ENCODE measurements at regions not wholly inside any gene's neighbourhood (a gene's known extent, or its start where the extent isn't known, plus 50 kb on each side); places are given as distances from the start of the nearest gene placed in this dataset.

DNA sequence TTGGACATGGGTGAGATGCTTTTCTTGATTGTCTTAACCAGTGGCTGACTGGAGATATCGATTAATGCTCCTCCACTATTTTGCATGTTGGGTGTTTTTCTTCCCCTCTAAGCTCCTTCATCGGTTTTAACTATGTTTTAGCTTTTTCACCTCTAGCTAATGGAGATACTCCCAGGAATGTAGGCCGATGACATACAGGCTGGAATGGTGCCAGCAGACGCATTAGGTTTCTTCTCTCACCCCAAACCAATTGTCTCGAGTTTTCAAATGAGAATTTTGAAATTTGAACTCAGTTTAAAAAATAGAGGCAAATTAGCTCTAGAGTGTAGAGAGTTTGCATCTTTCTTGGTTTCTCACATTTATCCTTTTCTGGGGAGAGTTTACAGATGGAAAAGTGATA is 247.6 kb downstream of the RPRM start:
- ATAC-seq, result no peak
- no peaks in the 10 kb centered on the region for H3K79me2 ChIP-seq (replicated peaks; ENCODE audit: insufficient read depth)

More for the DNA sequence above, 247.6 kb downstream of the RPRM start:
- Histone ChIP-seq H3K36me3 (ENCODE audit: insufficient read depth) (no peaks in the 10 kb centered on the region), H2AFZ (no peak overlapping the region), H3K4me3 (no peak overlapping the region), H3F3A (replicated peaks; ENCODE audit: low read depth) (no peaks in the 10 kb centered on the region), H3K4me1 (ENCODE audit: insufficient read depth) (no peaks in the 10 kb centered on the region), H4K20me1 (replicated peaks; ENCODE audit: insufficient read depth) (no peaks in the 10 kb centered on the region), H3K27me3 (ENCODE audit: insufficient read depth) (no peaks in the 10 kb centered on the region), H3K4me2 (no peak overlapping the region), H3K9me2 (ENCODE audit: insufficient read depth) (no peaks in the 10 kb centered on the region), H3K27ac (ENCODE audit: low read depth) (no peak overlapping the region)
- no peaks in the 10 kb centered on the region for H3K27me3 Mint-ChIP-seq (ENCODE audit: insufficient read depth, low read depth, poor library complexity)
- H3K36me3 Mint-ChIP-seq (ENCODE audit: low read depth), result no peaks in the 10 kb centered on the region
- TF ChIP-seq EZH2phosphoT487 (IDR thresholded peaks at IDR 0.05; ENCODE audit: unreplicated experiment) (no peak), ZNF331 (CRISPR knock-in tag; IDR thresholded peaks at IDR 0.05; ENCODE audit: low read depth) (no peak), EZH2 (IDR thresholded peaks at IDR 0.05; ENCODE audit: low read depth, unreplicated experiment) (no peak), ZNF114 (CRISPR knock-in tag; IDR thresholded peaks at IDR 0.05) (no peak), STAT1 (IDR thresholded peaks at IDR 0.05; ENCODE audit: unreplicated experiment) (no peak), JUNB (IDR thresholded peaks at IDR 0.05; ENCODE audit: unreplicated experiment) (no peak), CREB1 (CRISPR knock-in tag; IDR thresholded peaks at IDR 0.05; ENCODE audit: low read depth) (no peak), POLR2AphosphoS5 (IDR thresholded peaks at IDR 0.05; ENCODE audit: low read depth) (no peak), NANOG (IDR thresholded peaks at IDR 0.05; ENCODE audit: borderline replicate concordance) (no peak)
- TF ChIP-seq, protein P1, sequence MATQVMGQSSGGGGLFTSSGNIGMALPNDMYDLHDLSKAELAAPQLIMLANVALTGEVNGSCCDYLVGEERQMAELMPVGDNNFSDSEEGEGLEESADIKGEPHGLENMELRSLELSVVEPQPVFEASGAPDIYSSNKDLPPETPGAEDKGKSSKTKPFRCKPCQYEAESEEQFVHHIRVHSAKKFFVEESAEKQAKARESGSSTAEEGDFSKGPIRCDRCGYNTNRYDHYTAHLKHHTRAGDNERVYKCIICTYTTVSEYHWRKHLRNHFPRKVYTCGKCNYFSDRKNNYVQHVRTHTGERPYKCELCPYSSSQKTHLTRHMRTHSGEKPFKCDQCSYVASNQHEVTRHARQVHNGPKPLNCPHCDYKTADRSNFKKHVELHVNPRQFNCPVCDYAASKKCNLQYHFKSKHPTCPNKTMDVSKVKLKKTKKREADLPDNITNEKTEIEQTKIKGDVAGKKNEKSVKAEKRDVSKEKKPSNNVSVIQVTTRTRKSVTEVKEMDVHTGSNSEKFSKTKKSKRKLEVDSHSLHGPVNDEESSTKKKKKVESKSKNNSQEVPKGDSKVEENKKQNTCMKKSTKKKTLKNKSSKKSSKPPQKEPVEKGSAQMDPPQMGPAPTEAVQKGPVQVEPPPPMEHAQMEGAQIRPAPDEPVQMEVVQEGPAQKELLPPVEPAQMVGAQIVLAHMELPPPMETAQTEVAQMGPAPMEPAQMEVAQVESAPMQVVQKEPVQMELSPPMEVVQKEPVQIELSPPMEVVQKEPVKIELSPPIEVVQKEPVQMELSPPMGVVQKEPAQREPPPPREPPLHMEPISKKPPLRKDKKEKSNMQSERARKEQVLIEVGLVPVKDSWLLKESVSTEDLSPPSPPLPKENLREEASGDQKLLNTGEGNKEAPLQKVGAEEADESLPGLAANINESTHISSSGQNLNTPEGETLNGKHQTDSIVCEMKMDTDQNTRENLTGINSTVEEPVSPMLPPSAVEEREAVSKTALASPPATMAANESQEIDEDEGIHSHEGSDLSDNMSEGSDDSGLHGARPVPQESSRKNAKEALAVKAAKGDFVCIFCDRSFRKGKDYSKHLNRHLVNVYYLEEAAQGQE (IDR thresholded peaks at IDR 0.05; ENCODE audit: unreplicated experiment), result no peak
- TF ChIP-seq, protein P2, sequence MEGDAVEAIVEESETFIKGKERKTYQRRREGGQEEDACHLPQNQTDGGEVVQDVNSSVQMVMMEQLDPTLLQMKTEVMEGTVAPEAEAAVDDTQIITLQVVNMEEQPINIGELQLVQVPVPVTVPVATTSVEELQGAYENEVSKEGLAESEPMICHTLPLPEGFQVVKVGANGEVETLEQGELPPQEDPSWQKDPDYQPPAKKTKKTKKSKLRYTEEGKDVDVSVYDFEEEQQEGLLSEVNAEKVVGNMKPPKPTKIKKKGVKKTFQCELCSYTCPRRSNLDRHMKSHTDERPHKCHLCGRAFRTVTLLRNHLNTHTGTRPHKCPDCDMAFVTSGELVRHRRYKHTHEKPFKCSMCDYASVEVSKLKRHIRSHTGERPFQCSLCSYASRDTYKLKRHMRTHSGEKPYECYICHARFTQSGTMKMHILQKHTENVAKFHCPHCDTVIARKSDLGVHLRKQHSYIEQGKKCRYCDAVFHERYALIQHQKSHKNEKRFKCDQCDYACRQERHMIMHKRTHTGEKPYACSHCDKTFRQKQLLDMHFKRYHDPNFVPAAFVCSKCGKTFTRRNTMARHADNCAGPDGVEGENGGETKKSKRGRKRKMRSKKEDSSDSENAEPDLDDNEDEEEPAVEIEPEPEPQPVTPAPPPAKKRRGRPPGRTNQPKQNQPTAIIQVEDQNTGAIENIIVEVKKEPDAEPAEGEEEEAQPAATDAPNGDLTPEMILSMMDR (conservative IDR thresholded peaks at IDR 0.05; ENCODE audit: low read depth in 2 of 2), result no peak
- TF ChIP-seq, protein P3, sequence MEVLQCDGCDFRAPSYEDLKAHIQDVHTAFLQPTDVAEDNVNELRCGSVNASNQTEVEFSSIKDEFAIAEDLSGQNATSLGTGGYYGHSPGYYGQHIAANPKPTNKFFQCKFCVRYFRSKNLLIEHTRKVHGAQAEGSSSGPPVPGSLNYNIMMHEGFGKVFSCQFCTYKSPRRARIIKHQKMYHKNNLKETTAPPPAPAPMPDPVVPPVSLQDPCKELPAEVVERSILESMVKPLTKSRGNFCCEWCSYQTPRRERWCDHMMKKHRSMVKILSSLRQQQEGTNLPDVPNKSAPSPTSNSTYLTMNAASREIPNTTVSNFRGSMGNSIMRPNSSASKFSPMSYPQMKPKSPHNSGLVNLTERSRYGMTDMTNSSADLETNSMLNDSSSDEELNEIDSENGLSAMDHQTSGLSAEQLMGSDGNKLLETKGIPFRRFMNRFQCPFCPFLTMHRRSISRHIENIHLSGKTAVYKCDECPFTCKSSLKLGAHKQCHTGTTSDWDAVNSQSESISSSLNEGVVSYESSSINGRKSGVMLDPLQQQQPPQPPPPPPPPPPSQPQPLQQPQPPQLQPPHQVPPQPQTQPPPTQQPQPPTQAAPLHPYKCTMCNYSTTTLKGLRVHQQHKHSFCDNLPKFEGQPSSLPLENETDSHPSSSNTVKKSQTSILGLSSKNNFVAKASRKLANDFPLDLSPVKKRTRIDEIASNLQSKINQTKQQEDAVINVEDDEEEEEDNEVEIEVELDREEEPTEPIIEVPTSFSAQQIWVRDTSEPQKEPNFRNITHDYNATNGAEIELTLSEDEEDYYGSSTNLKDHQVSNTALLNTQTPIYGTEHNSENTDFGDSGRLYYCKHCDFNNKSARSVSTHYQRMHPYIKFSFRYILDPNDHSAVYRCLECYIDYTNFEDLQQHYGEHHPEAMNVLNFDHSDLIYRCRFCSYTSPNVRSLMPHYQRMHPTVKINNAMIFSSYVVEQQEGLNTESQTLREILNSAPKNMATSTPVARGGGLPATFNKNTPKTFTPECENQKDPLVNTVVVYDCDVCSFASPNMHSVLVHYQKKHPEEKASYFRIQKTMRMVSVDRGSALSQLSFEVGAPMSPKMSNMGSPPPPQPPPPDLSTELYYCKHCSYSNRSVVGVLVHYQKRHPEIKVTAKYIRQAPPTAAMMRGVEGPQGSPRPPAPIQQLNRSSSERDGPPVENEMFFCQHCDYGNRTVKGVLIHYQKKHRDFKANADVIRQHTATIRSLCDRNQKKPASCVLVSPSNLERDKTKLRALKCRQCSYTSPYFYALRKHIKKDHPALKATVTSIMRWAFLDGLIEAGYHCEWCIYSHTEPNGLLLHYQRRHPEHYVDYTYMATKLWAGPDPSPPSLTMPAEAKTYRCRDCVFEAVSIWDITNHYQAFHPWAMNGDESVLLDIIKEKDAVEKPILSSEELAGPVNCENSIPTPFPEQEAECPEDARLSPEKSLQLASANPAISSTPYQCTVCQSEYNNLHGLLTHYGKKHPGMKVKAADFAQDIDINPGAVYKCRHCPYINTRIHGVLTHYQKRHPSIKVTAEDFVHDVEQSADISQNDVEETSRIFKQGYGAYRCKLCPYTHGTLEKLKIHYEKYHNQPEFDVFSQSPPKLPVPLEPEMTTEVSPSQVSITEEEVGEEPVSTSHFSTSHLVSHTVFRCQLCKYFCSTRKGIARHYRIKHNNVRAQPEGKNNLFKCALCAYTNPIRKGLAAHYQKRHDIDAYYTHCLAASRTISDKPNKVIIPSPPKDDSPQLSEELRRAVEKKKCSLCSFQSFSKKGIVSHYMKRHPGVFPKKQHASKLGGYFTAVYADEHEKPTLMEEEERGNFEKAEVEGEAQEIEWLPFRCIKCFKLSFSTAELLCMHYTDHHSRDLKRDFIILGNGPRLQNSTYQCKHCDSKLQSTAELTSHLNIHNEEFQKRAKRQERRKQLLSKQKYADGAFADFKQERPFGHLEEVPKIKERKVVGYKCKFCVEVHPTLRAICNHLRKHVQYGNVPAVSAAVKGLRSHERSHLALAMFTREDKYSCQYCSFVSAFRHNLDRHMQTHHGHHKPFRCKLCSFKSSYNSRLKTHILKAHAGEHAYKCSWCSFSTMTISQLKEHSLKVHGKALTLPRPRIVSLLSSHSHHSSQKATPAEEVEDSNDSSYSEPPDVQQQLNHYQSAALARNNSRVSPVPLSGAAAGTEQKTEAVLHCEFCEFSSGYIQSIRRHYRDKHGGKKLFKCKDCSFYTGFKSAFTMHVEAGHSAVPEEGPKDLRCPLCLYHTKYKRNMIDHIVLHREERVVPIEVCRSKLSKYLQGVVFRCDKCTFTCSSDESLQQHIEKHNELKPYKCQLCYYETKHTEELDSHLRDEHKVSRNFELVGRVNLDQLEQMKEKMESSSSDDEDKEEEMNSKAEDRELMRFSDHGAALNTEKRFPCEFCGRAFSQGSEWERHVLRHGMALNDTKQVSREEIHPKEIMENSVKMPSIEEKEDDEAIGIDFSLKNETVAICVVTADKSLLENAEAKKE (CRISPR knock-in tag; IDR thresholded peaks at IDR 0.05), result no peak
- TF ChIP-seq, protein P4, sequence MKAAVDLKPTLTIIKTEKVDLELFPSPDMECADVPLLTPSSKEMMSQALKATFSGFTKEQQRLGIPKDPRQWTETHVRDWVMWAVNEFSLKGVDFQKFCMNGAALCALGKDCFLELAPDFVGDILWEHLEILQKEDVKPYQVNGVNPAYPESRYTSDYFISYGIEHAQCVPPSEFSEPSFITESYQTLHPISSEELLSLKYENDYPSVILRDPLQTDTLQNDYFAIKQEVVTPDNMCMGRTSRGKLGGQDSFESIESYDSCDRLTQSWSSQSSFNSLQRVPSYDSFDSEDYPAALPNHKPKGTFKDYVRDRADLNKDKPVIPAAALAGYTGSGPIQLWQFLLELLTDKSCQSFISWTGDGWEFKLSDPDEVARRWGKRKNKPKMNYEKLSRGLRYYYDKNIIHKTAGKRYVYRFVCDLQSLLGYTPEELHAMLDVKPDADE (IDR thresholded peaks at IDR 0.05), result no peak
- H3K4me1 Mint-ChIP-seq, result no peaks in the 10 kb centered on the region
- H3K4me3 Mint-ChIP-seq, result no peak overlapping the region
- H3K9me3 Mint-ChIP-seq, result peaks cover 3% of the 10 kb centered on the region; the same call in 1 of the 3 replicates
- no peak for DNase-seq (ENCODE audit: low spot score)
- H3K27ac Mint-ChIP-seq, result no peak overlapping the region

Data from GM23338 (cell line).